ENCODE measurements at regions not wholly inside any gene's neighbourhood (a gene's known extent, or its start where the extent isn't known, plus 50 kb on each side); places are given as distances from the start of the nearest gene placed in this dataset.

DNA sequence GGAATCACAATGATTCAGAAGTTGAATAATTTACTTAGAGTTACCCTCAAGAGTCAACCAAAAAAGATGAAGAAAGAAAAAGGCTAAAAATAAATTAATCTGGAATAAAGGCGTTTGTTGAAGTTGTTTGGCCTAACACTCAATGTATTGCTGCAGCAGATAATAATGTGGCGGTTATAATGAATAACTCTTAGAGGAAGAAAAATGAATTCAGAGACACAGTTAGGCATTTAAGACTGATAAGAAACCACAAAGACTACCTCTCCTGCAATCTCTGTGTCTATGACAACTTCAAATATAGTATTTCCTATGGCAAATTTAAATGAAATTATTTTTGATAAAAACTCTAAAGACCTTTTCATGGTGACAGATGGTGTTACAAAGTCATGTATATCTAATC is 1369.1 kb upstream of the AGA start:
- Histone ChIP-seq H3K4me2 (ENCODE audit: low read length) (no peak overlapping the region), H3K27me3 (ENCODE audit: insufficient read depth, low read length, poor library complexity) (no peaks in the 10 kb centered on the region), H3K27ac (ENCODE audit: low read depth, low read length) (no peak overlapping the region), H3K36me3 (ENCODE audit: control insufficient read depth, insufficient read depth, low read length) (no peaks in the 10 kb centered on the region), H2BK120ac (ENCODE audit: low read depth, low read length) (no peak overlapping the region), H3K79me2 (ENCODE audit: control insufficient read depth, insufficient read depth, low read length) (no peaks in the 10 kb centered on the region), H3K23ac (ENCODE audit: low read length) (no peak overlapping the region), H3K4ac (ENCODE audit: low read depth, low read length) (no peak overlapping the region), H3K18ac (ENCODE audit: low read length) (no peak overlapping the region), H4K8ac (ENCODE audit: low read depth, low read length) (no peak overlapping the region), H4K5ac (ENCODE audit: low read length) (no peak overlapping the region), H3K9ac (ENCODE audit: low read length) (no peak overlapping the region), H3K4me1 (ENCODE audit: control insufficient read depth, low read depth, low read length) (no peaks in the 10 kb centered on the region), H2AK5ac (ENCODE audit: low read length) (no peak overlapping the region), H2BK15ac (replicated peaks; ENCODE audit: low read depth) (no peak overlapping the region), H3K56ac (ENCODE audit: low read length) (no peak overlapping the region), H2BK5ac (ENCODE audit: low read length) (no peak overlapping the region), H3K4me3 (ENCODE audit: low read length) (no peak overlapping the region), H3K79me1 (ENCODE audit: low read length) (no peaks in the 10 kb centered on the region)
- WGBS (ENCODE audit: extremely low coverage, insufficient coverage, low lambda C conversion rate): no CpG with 5 or more reads among the region's 2 CpGs
- DNase-seq: no peak

DNA sequence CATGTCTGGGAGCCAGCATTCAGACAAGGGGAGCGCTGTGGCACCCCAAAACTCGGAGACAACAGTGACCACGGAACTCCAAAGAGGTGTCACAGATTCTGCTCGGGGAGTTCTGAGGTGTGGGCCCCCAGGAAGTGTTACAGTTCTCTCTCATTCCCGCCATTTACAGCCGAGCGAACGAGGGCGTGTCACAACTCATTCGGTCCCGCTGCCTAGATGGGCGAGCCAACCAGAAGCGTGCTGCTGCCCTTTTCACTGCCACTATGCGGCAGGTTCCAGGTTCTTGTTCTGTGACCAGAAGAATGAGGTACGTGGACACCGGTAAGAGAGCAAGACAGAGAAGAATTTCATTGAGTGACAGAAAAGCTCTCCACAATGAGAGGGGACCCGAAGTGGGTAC is 1370.6 kb upstream of the AGA start:
- no peaks in the 10 kb centered on the region for H3K4me1 ChIP-seq (ENCODE audit: control insufficient read depth, low read depth, low read length)
- H3K4me3 ChIP-seq (ENCODE audit: low read length): no peak overlapping the region
- no peak overlapping the region for H3K4ac ChIP-seq (ENCODE audit: low read depth, low read length)
- no peaks in the 10 kb centered on the region for H3K79me1 ChIP-seq (ENCODE audit: low read length)
- H3K23ac ChIP-seq (ENCODE audit: low read length): no peak overlapping the region
- no peak overlapping the region for H2BK15ac ChIP-seq (replicated peaks; ENCODE audit: low read depth)
- no peak overlapping the region for H2BK120ac ChIP-seq (ENCODE audit: low read depth, low read length)
- no peak overlapping the region for H3K9ac ChIP-seq (ENCODE audit: low read length)
- no peaks in the 10 kb centered on the region for H3K79me2 ChIP-seq (ENCODE audit: control insufficient read depth, insufficient read depth, low read length)
- no peak overlapping the region for H3K27ac ChIP-seq (ENCODE audit: low read depth, low read length)
- H3K56ac ChIP-seq (ENCODE audit: low read length): no peak overlapping the region
- no CpG with 5 or more reads among the region's 17 CpGs for WGBS (ENCODE audit: extremely low coverage, insufficient coverage, low lambda C conversion rate)
- H2AK5ac ChIP-seq (ENCODE audit: low read length): no peak overlapping the region
- H4K5ac ChIP-seq (ENCODE audit: low read length): no peak overlapping the region
- no peaks in the 10 kb centered on the region for H3K36me3 ChIP-seq (ENCODE audit: control insufficient read depth, insufficient read depth, low read length)
- no peak for DNase-seq
- H4K8ac ChIP-seq (ENCODE audit: low read depth, low read length): no peak overlapping the region
- no peaks in the 10 kb centered on the region for H3K27me3 ChIP-seq (ENCODE audit: insufficient read depth, low read length, poor library complexity)
- H2BK5ac ChIP-seq (ENCODE audit: low read length): no peak overlapping the region
- no peak overlapping the region for H3K4me2 ChIP-seq (ENCODE audit: low read length)
- no peak overlapping the region for H3K18ac ChIP-seq (ENCODE audit: low read length)

GRCh38 chr4:178814908-178815307 is 1372.7 kb upstream of the AGA start:
- WGBS (ENCODE audit: extremely low coverage, insufficient coverage, low lambda C conversion rate): no CpG with 5 or more reads among the region's 2 CpGs
- no peak overlapping the region for H3K4ac ChIP-seq (ENCODE audit: low read depth, low read length)
- H2BK120ac ChIP-seq (ENCODE audit: low read depth, low read length): no peak overlapping the region
- H3K18ac ChIP-seq (ENCODE audit: low read length): no peak overlapping the region
- H3K79me2 ChIP-seq (ENCODE audit: control insufficient read depth, insufficient read depth, low read length): no peaks in the 10 kb centered on the region
- H3K23ac ChIP-seq (ENCODE audit: low read length): no peak overlapping the region
- no peaks in the 10 kb centered on the region for H3K79me1 ChIP-seq (ENCODE audit: low read length)
- H3K9ac ChIP-seq (ENCODE audit: low read length): no peak overlapping the region
- no peak overlapping the region for H4K8ac ChIP-seq (ENCODE audit: low read depth, low read length)
- no peak overlapping the region for H3K27ac ChIP-seq (ENCODE audit: low read depth, low read length)
- no peak overlapping the region for H3K56ac ChIP-seq (ENCODE audit: low read length)
- H3K36me3 ChIP-seq (ENCODE audit: control insufficient read depth, insufficient read depth, low read length): no peaks in the 10 kb centered on the region
- no peaks in the 10 kb centered on the region for H3K27me3 ChIP-seq (ENCODE audit: insufficient read depth, low read length, poor library complexity)
- no peak overlapping the region for H3K4me2 ChIP-seq (ENCODE audit: low read length)
- no peak overlapping the region for H2BK15ac ChIP-seq (replicated peaks; ENCODE audit: low read depth)
- no peak overlapping the region for H2AK5ac ChIP-seq (ENCODE audit: low read length)
- no peak overlapping the region for H3K4me3 ChIP-seq (ENCODE audit: low read length)
- no peak overlapping the region for H2BK5ac ChIP-seq (ENCODE audit: low read length)
- H3K4me1 ChIP-seq (ENCODE audit: control insufficient read depth, low read depth, low read length): no peaks in the 10 kb centered on the region
- H4K5ac ChIP-seq (ENCODE audit: low read length): no peak overlapping the region
- DNase-seq: no peak

DNA sequence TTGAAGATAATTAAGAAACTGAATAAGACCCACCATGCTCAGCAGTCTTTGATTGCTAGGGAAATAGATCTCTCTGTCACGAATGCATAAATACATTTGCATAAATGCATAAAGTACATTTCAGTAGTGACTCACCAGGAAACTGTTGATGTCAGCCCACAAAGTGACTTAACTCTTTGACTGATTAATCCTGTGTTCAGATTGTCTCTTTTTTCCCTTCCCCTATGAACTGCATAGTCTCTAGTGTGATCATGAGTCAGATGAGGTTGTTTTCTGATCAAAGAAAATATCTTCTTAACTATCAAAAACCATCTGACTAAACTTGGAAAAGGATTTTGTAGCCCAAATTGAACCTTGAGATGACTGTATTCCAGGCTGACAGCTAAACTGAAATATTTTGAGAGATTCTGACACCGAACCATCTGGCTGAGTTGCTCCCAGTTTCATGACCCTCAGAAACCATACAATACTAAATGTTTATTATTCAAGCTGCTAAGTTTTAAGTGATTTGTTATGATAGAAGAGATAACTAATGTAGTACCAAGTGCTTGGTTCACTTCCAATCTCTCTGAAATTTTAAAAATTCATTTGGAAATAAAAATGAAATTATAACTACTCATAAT is 1381.5 kb upstream of the AGA start:
- Histone ChIP-seq H4K8ac (ENCODE audit: low read depth, low read length) (no peak overlapping the region), H3K4ac (ENCODE audit: low read depth, low read length) (no peak overlapping the region), H2AK5ac (ENCODE audit: low read length) (no peak overlapping the region), H4K5ac (ENCODE audit: low read length) (no peak overlapping the region), H3K4me1 (ENCODE audit: control insufficient read depth, low read depth, low read length) (no peaks in the 10 kb centered on the region), H3K27ac (ENCODE audit: low read depth, low read length) (no peak overlapping the region), H2BK15ac (replicated peaks; ENCODE audit: low read depth) (no peak overlapping the region), H2BK5ac (ENCODE audit: low read length) (no peak overlapping the region), H3K79me2 (ENCODE audit: control insufficient read depth, insufficient read depth, low read length) (no peaks in the 10 kb centered on the region), H3K56ac (ENCODE audit: low read length) (no peak overlapping the region), H3K18ac (ENCODE audit: low read length) (no peak overlapping the region), H2BK120ac (ENCODE audit: low read depth, low read length) (no peak overlapping the region), H3K36me3 (ENCODE audit: control insufficient read depth, insufficient read depth, low read length) (no peaks in the 10 kb centered on the region), H3K27me3 (ENCODE audit: insufficient read depth, low read length, poor library complexity) (no peaks in the 10 kb centered on the region), H3K79me1 (ENCODE audit: low read length) (no peaks in the 10 kb centered on the region), H3K4me3 (ENCODE audit: low read length) (no peak overlapping the region), H3K9ac (ENCODE audit: low read length) (no peak overlapping the region), H3K23ac (ENCODE audit: low read length) (no peak overlapping the region), H3K4me2 (ENCODE audit: low read length) (no peak overlapping the region)
- no peak for DNase-seq
- no CpG with 5 or more reads among the region's 2 CpGs for WGBS (ENCODE audit: extremely low coverage, insufficient coverage, low lambda C conversion rate)

DNA sequence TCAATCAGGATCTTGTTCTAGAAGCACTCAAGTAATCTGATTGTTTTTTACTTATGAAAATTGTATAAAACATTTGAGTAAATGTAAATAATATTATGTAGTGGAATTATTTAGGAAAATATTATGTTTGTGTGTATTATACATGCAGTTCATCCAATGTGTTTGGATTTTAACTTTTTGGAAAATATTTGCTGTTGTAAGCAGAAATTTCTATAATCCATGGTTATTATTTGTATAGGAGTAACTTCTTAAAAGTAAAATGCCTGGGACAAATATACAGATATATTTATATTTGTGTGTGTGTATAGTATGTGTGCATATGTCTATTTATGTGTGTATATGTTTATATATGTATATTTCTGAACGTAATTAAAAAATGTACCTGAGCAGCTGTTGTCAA is 1394.6 kb upstream of the AGA start:
- H3K79me1 ChIP-seq (ENCODE audit: low read length): no peaks in the 10 kb centered on the region
- H3K4me2 ChIP-seq (ENCODE audit: low read length): no peak overlapping the region
- no peaks in the 10 kb centered on the region for H3K4me1 ChIP-seq (ENCODE audit: control insufficient read depth, low read depth, low read length)
- no peak overlapping the region for H4K8ac ChIP-seq (ENCODE audit: low read depth, low read length)
- H4K5ac ChIP-seq (ENCODE audit: low read length): no peak overlapping the region
- H2BK15ac ChIP-seq (replicated peaks; ENCODE audit: low read depth): no peak overlapping the region
- no peak overlapping the region for H3K23ac ChIP-seq (ENCODE audit: low read length)
- no peak overlapping the region for H3K4me3 ChIP-seq (ENCODE audit: low read length)
- no peaks in the 10 kb centered on the region for H3K27me3 ChIP-seq (ENCODE audit: insufficient read depth, low read length, poor library complexity)
- H2BK120ac ChIP-seq (ENCODE audit: low read depth, low read length): no peak overlapping the region
- no peak overlapping the region for H2BK5ac ChIP-seq (ENCODE audit: low read length)
- no peak overlapping the region for H3K27ac ChIP-seq (ENCODE audit: low read depth, low read length)
- H3K56ac ChIP-seq (ENCODE audit: low read length): no peak overlapping the region
- no peak overlapping the region for H3K18ac ChIP-seq (ENCODE audit: low read length)
- no peak for DNase-seq
- no peaks in the 10 kb centered on the region for H3K79me2 ChIP-seq (ENCODE audit: control insufficient read depth, insufficient read depth, low read length)
- H3K36me3 ChIP-seq (ENCODE audit: control insufficient read depth, insufficient read depth, low read length): no peaks in the 10 kb centered on the region
- WGBS (ENCODE audit: extremely low coverage, insufficient coverage, low lambda C conversion rate): no CpG with 5 or more reads among the region's 1 CpG
- H3K9ac ChIP-seq (ENCODE audit: low read length): no peak overlapping the region
- H2AK5ac ChIP-seq (ENCODE audit: low read length): no peak overlapping the region
- H3K4ac ChIP-seq (ENCODE audit: low read depth, low read length): no peak overlapping the region

DNA sequence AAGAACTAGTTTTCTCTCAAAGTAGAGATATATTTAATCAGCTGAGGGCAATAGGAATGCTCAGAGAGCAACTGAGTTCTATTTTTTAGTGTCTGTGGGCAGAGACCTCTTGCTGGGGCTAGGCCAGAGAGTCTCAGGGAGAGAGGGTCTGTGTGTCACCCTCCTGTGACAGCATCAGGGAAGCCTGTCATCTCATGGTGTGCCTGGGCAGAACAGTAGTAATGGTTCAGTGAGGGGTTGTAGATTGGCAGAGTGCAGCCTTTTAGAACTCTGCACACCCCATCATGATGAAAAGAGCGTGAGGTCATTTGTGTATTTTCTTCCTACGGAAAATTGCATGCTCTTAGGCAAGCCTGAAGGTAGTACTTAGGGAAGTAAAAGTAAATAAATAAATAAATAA is 1396.5 kb upstream of the AGA start:
- no peak overlapping the region for H3K9ac ChIP-seq (ENCODE audit: low read length)
- no peak overlapping the region for H3K4ac ChIP-seq (ENCODE audit: low read depth, low read length)
- no peak overlapping the region for H3K27ac ChIP-seq (ENCODE audit: low read depth, low read length)
- no peak overlapping the region for H2AK5ac ChIP-seq (ENCODE audit: low read length)
- H3K79me1 ChIP-seq (ENCODE audit: low read length): no peaks in the 10 kb centered on the region
- H3K79me2 ChIP-seq (ENCODE audit: control insufficient read depth, insufficient read depth, low read length): no peaks in the 10 kb centered on the region
- no peak for DNase-seq
- H2BK5ac ChIP-seq (ENCODE audit: low read length): no peak overlapping the region
- no peak overlapping the region for H2BK120ac ChIP-seq (ENCODE audit: low read depth, low read length)
- H3K36me3 ChIP-seq (ENCODE audit: control insufficient read depth, insufficient read depth, low read length): no peaks in the 10 kb centered on the region
- no peak overlapping the region for H3K18ac ChIP-seq (ENCODE audit: low read length)
- no peak overlapping the region for H4K8ac ChIP-seq (ENCODE audit: low read depth, low read length)
- H4K5ac ChIP-seq (ENCODE audit: low read length): no peak overlapping the region
- H3K23ac ChIP-seq (ENCODE audit: low read length): no peak overlapping the region
- H3K4me3 ChIP-seq (ENCODE audit: low read length): no peak overlapping the region
- H3K4me1 ChIP-seq (ENCODE audit: control insufficient read depth, low read depth, low read length): no peaks in the 10 kb centered on the region
- no peaks in the 10 kb centered on the region for H3K27me3 ChIP-seq (ENCODE audit: insufficient read depth, low read length, poor library complexity)
- no CpG with 5 or more reads among the region's 2 CpGs for WGBS (ENCODE audit: extremely low coverage, insufficient coverage, low lambda C conversion rate)
- H3K56ac ChIP-seq (ENCODE audit: low read length): no peak overlapping the region
- no peak overlapping the region for H2BK15ac ChIP-seq (replicated peaks; ENCODE audit: low read depth)
- H3K4me2 ChIP-seq (ENCODE audit: low read length): no peak overlapping the region

Measured in mesendoderm (in vitro differentiated cells).